ENCODE measurements at regions not wholly inside any gene's neighbourhood (a gene's known extent, or its start where the extent isn't known, plus 50 kb on each side); places are given as distances from the start of the nearest gene placed in this dataset.

GRCh38 chr3:25335356-25335755 lies 92.7 kb upstream of the RARB start:
- Histone ChIP-seq H3K27ac (no peak overlapping the region), H3K36me3 (ENCODE audit: low read depth) (no peaks in the 10 kb centered on the region), H2AFZ (no peak overlapping the region), H3K4me1 (replicated peaks; ENCODE audit: insufficient read depth) (no peaks in the 10 kb centered on the region), H4K20me1 (ENCODE audit: insufficient read depth) (no peaks in the 10 kb centered on the region), H3F3A (ENCODE audit: insufficient read depth, low read depth) (no peaks in the 10 kb centered on the region), H3K4me3 (no peak overlapping the region), H3K4me2 (no peak overlapping the region), H3K27me3 (ENCODE audit: insufficient read depth, low read depth) (no peaks in the 10 kb centered on the region), H3K9me2 (ENCODE audit: insufficient read depth) (no peaks in the 10 kb centered on the region), H3K9me3 (ENCODE audit: insufficient read depth, low read depth) (no peaks in the 10 kb centered on the region), H3K79me2 (ENCODE audit: low read depth) (no peaks in the 10 kb centered on the region)
- TF ChIP-seq EZH2 (IDR thresholded peaks at IDR 0.05; ENCODE audit: low read depth) (no peak), CTCF (conservative IDR thresholded peaks at IDR 0.05) (no peak)
- DNase-seq: no peak
- no TSS peak for BruUV-seq (replicated peaks)
- intact Hi-C loops (cut with micrococcal nuclease; ENCODE audit: unreplicated experiment): no loop called here
- POLR2A ChIA-PET (ENCODE audit: unreplicated experiment): no interaction called here
- CTCF ChIA-PET: no interaction called here

GRCh38 chr3:25338158-25338725 lies 89.8 kb upstream of the RARB start:
- intact Hi-C loops (cut with micrococcal nuclease; ENCODE audit: unreplicated experiment): no loop called here
- no peak overlapping the region for H3K4me2 ChIP-seq
- H3K79me2 ChIP-seq (ENCODE audit: low read depth): no peaks in the 10 kb centered on the region
- no peak overlapping the region for H2AFZ ChIP-seq
- POLR2A ChIA-PET (ENCODE audit: unreplicated experiment): no interaction called here
- no peak for TF ChIP-seq CTCF (conservative IDR thresholded peaks at IDR 0.05)
- TF ChIP-seq EZH2 (IDR thresholded peaks at IDR 0.05; ENCODE audit: low read depth): no peak
- H4K20me1 ChIP-seq (ENCODE audit: insufficient read depth): no peaks in the 10 kb centered on the region
- H3K4me3 ChIP-seq: no peak overlapping the region
- H3K36me3 ChIP-seq (ENCODE audit: low read depth): no peaks in the 10 kb centered on the region
- CTCF ChIA-PET: interaction anchor here (0.6 kb wide), 1 partner anchor 517 kb away, joined by 7 read pairs; no protein-coding TSS in a partner anchor
- no peak for DNase-seq
- H3K9me2 ChIP-seq (ENCODE audit: insufficient read depth): no peaks in the 10 kb centered on the region
- no TSS peak for BruUV-seq (replicated peaks)
- H3F3A ChIP-seq (ENCODE audit: insufficient read depth, low read depth): no peaks in the 10 kb centered on the region
- no peak overlapping the region for H3K27ac ChIP-seq
- H3K9me3 ChIP-seq (ENCODE audit: insufficient read depth, low read depth): no peaks in the 10 kb centered on the region
- no peaks in the 10 kb centered on the region for H3K27me3 ChIP-seq (ENCODE audit: insufficient read depth, low read depth)
- no peaks in the 10 kb centered on the region for H3K4me1 ChIP-seq (replicated peaks; ENCODE audit: insufficient read depth)

- BruUV-seq (replicated peaks): no TSS peak
- Histone ChIP-seq H3F3A (ENCODE audit: insufficient read depth, low read depth) (no peaks in the 10 kb centered on the region), H3K79me2 (ENCODE audit: low read depth) (no peaks in the 10 kb centered on the region), H3K9me3 (ENCODE audit: insufficient read depth, low read depth) (no peaks in the 10 kb centered on the region), H3K4me2 (no peak overlapping the region), H3K4me3 (no peak overlapping the region), H2AFZ (no peak overlapping the region), H3K4me1 (replicated peaks; ENCODE audit: insufficient read depth) (no peaks in the 10 kb centered on the region), H3K27ac (no peak overlapping the region), H3K36me3 (ENCODE audit: low read depth) (no peaks in the 10 kb centered on the region), H4K20me1 (ENCODE audit: insufficient read depth) (no peaks in the 10 kb centered on the region), H3K9me2 (ENCODE audit: insufficient read depth) (no peaks in the 10 kb centered on the region), H3K27me3 (ENCODE audit: insufficient read depth, low read depth) (no peaks in the 10 kb centered on the region)
- intact Hi-C loops (cut with micrococcal nuclease; ENCODE audit: unreplicated experiment): no loop called here
- DNase-seq: no peak
- CTCF ChIA-PET: no interaction called here
- POLR2A ChIA-PET (ENCODE audit: unreplicated experiment): no interaction called here
- TF ChIP-seq EZH2 (IDR thresholded peaks at IDR 0.05; ENCODE audit: low read depth) (no peak), CTCF (conservative IDR thresholded peaks at IDR 0.05) (no peak)
Measured at GRCh38 chr3:25339225-25339624, 88.8 kb upstream of the RARB start.

Data from PC-9 (cell line).